ENCODE measurements at regions not wholly inside any gene's neighbourhood (a gene's known extent, or its start where the extent isn't known, plus 50 kb on each side); places are given as distances from the start of the nearest gene placed in this dataset.

DNA sequence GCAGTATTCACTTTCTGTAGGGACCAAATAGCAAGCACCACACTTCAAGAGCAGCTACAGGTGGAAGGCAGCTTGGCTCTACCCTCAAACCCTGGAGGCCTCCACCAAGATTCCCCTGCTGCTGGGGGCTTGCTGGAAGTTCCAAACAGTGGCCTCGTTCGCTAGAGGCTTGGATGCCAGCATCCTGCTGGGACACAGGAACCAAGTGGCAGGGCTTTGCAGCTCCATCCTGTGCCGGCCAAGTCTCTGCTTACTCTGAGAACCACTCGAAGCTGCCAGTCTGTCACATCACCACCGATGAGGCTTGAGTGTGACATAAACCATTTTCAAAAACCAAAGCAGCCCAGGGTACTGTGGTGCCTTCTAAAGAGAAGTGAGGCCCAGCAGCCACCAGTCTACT lies 69.2 kb upstream of the UNC5B start:
- ATAC-seq (no peak), DNase-seq (no peak)
- Histone ChIP-seq H3K27me3 (no peaks in the 10 kb centered on the region), H3K4me1 (no peaks in the 10 kb centered on the region), H3K9me3 (no peaks in the 10 kb centered on the region), H3K4me3 (no peak overlapping the region), H3K36me3 (no peaks in the 10 kb centered on the region), H3K27ac (no peak overlapping the region)
- WGBS (ENCODE audit: insufficient coverage, low coverage, low lambda C conversion rate, missing lambda C conversion rate), result 60% methylated on average over 1 of the region's 5 CpGs
- TF ChIP-seq, protein P1, sequence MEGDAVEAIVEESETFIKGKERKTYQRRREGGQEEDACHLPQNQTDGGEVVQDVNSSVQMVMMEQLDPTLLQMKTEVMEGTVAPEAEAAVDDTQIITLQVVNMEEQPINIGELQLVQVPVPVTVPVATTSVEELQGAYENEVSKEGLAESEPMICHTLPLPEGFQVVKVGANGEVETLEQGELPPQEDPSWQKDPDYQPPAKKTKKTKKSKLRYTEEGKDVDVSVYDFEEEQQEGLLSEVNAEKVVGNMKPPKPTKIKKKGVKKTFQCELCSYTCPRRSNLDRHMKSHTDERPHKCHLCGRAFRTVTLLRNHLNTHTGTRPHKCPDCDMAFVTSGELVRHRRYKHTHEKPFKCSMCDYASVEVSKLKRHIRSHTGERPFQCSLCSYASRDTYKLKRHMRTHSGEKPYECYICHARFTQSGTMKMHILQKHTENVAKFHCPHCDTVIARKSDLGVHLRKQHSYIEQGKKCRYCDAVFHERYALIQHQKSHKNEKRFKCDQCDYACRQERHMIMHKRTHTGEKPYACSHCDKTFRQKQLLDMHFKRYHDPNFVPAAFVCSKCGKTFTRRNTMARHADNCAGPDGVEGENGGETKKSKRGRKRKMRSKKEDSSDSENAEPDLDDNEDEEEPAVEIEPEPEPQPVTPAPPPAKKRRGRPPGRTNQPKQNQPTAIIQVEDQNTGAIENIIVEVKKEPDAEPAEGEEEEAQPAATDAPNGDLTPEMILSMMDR (IDR thresholded peaks at IDR 0.05), result no peak
- no peak for TF ChIP-seq POLR2A (IDR thresholded peaks at IDR 0.05)
- intact Hi-C loops (cut with DNase I), result no loop called here

DNA sequence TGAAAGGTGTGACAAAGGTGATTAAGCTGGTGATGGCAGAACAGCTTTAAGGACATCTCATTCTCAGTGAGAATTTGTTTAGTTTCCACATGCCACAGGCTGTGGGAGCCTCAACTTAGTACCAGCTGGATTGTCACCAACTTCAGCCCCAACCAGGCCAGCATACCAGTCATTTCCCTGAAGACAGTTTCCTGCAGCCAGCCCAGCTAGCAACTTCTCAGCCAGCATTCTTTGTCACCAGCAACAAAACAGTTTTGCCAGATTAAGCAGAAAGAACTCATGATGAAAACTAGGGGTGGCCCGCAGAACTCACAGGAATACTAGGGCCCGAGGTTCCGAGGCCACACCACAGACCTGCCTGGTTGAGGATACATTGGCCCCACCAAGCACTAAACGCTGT lies 68.8 kb upstream of the UNC5B start:
- TF ChIP-seq, protein P1 (IDR thresholded peaks at IDR 0.05), result no peak
- TF ChIP-seq POLR2A (IDR thresholded peaks at IDR 0.05), result no peak
- no peaks in the 10 kb centered on the region for H3K4me1 ChIP-seq
- WGBS (ENCODE audit: insufficient coverage, low coverage, low lambda C conversion rate, missing lambda C conversion rate), result no CpG with 5 or more reads among the region's 4 CpGs
- ATAC-seq (no peak), DNase-seq (no peak)
- no peak overlapping the region for H3K4me3 ChIP-seq
- H3K27ac ChIP-seq, result no peak overlapping the region
- no peaks in the 10 kb centered on the region for H3K27me3 ChIP-seq
- H3K36me3 ChIP-seq, result no peaks in the 10 kb centered on the region
- intact Hi-C loops (cut with DNase I), result no loop called here
- no peaks in the 10 kb centered on the region for H3K9me3 ChIP-seq

DNA sequence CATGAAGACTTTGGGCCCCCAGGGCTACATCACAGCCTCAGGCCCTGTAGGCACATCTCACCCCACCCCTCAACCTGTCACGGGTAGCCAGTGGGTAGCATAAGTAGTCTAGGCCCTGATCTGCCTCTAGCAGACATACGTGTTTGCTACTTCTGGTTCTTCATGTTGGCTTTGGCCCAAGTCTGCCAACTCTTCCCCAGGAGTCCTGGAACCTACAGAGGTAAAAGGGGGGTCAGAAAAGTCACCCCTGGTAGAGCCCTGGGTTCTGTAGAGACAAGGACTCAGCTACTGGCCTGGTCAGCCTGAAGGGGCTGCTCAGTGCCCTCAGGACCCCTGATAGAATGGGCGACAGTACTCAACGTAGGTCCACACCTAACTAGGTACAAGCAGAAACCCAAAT lies 67.5 kb upstream of the UNC5B start:
- WGBS (ENCODE audit: insufficient coverage, low coverage, low lambda C conversion rate, missing lambda C conversion rate), result no CpG with 5 or more reads among the region's 4 CpGs
- H3K27ac ChIP-seq, result no peak overlapping the region
- TF ChIP-seq, protein P1 (IDR thresholded peaks at IDR 0.05), result no peak
- no peak for TF ChIP-seq POLR2A (IDR thresholded peaks at IDR 0.05)
- H3K27me3 ChIP-seq, result no peaks in the 10 kb centered on the region
- H3K4me1 ChIP-seq, result no peaks in the 10 kb centered on the region
- no peaks in the 10 kb centered on the region for H3K9me3 ChIP-seq
- ATAC-seq (no peak), DNase-seq (no peak)
- no peaks in the 10 kb centered on the region for H3K36me3 ChIP-seq
- intact Hi-C loops (cut with DNase I), result no loop called here
- no peak overlapping the region for H3K4me3 ChIP-seq

DNA sequence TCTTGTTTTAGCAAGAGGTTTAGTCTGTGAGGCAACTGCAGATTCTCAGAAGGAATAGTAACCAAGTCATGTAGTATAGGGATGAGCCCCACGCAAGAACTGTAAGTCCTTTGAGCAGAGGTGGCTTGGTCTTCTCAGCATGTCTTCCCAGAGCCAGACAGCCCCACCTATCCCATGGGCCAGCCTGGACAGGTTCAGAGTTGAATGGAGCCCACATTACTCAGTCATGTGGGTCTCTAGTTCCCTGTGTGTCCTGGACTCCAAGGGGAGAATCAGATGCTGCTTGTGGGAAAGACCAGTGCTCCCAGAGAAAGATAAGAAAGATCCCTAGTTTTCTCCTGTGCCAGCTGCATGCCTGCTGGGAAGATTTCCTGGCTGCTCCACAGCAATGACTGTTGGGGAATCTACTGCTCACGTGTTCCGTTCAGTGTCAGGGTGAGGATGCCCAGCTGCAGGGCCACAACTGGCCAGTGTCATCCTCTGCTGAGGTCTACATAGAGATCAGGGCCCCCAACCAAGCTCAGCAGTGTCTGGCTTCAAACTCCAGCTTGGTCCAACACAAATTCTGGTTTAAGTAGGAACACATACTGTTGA lies 66.9 kb upstream of the UNC5B start:
- intact Hi-C loops (cut with DNase I), result no loop called here
- DNase-seq, result no peak
- no peaks in the 10 kb centered on the region for H3K36me3 ChIP-seq
- no peak overlapping the region for H3K27ac ChIP-seq
- H3K4me1 ChIP-seq, result no peaks in the 10 kb centered on the region
- no peak for ATAC-seq
- no peaks in the 10 kb centered on the region for H3K9me3 ChIP-seq
- no peaks in the 10 kb centered on the region for H3K27me3 ChIP-seq
- no peak overlapping the region for H3K4me3 ChIP-seq
- TF ChIP-seq POLR2A (IDR thresholded peaks at IDR 0.05), result no peak
- TF ChIP-seq, protein P1 (IDR thresholded peaks at IDR 0.05), result no peak
- 61% methylated on average over 3 of the region's 3 CpGs for WGBS (ENCODE audit: insufficient coverage, low coverage, low lambda C conversion rate, missing lambda C conversion rate)

DNA sequence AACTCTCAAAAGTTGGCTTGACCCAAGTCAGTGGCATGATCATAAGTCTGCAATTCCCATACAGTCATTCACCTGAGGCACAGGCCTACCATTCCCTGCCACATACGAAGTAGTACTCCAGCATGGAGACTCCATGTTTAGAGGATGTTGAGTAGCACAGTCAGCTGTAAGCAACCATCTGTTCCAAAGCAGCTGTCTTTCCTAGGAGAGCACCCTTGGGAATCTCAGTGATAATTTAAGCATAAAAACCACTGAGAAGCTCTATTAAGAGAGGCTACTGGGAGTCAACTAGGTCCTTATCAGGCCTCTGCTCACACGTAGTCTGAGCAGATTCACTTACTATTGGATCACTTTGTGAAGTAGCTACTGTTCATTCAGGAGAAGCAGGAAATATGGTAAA lies 61.6 kb upstream of the UNC5B start:
- ATAC-seq (no peak), DNase-seq (no peak)
- WGBS (ENCODE audit: insufficient coverage, low coverage, low lambda C conversion rate, missing lambda C conversion rate), result 65% methylated on average over 2 of the region's 2 CpGs
- H3K27me3 ChIP-seq, result no peaks in the 10 kb centered on the region
- H3K9me3 ChIP-seq, result no peaks in the 10 kb centered on the region
- TF ChIP-seq, protein P1 (IDR thresholded peaks at IDR 0.05), result no peak
- no peak for TF ChIP-seq POLR2A (IDR thresholded peaks at IDR 0.05)
- H3K27ac ChIP-seq, result no peak overlapping the region
- no peak overlapping the region for H3K4me3 ChIP-seq
- no peaks in the 10 kb centered on the region for H3K4me1 ChIP-seq
- no peaks in the 10 kb centered on the region for H3K36me3 ChIP-seq
- intact Hi-C loops (cut with DNase I), result no loop called here

All from right lobe of liver (tissue), 6 donors.